ENCODE measurements at regions not wholly inside any gene's neighbourhood (a gene's known extent, or its start where the extent isn't known, plus 50 kb on each side); places are given as distances from the start of the nearest gene placed in this dataset.

- ChIA-PET CTCF (ENCODE audit: low intra/inter-chr PET ratio) (interaction anchor here (0.6 kb wide), 1 partner anchor 35 kb away, joined by 3 read pairs; no protein-coding TSS in a partner anchor), POLR2A (no interaction called here)
- in situ Hi-C loops (cut with MboI) (no loop called here), intact Hi-C loops (cut with micrococcal nuclease) (no loop called here)
- TF ChIP-seq SMARCE1 (IDR thresholded peaks at IDR 0.05) = no peak
- no peak for TF ChIP-seq ZNF644 (tag; IDR thresholded peaks at IDR 0.05; ENCODE audit: low read depth)
- TF ChIP-seq EGR1 (conservative IDR thresholded peaks at IDR 0.05) = no peak
- FAIRE-seq (no peak), ATAC-seq (no peak), DNase-seq (ENCODE audit: extremely low read depth in 1 of 4, low spot score in 3 of 4) (no peak)
- Histone ChIP-seq H3K4me1 (replicated peaks in 1 of 2; ENCODE audit: control insufficient read depth in 2 of 2, insufficient read depth in 2 of 2, low read length in 2 of 2) (no peaks in the 10 kb centered on the region), H3K4me2 (ENCODE audit: insufficient read depth, low read length) (no peak overlapping the region), H3K9me3 (replicated peaks; ENCODE audit: control insufficient read depth, insufficient read depth, low read depth, low read length) (no peaks in the 10 kb centered on the region), H4K20me1 (replicated peaks; ENCODE audit: control insufficient read depth, insufficient read depth, low read length) (no peaks in the 10 kb centered on the region), H2AFZ (ENCODE audit: low read depth, low read length) (no peak overlapping the region), H3K9ac (ENCODE audit: insufficient read depth in 1 of 2, low read depth in 2 of 2, low read length in 2 of 2) (no peak overlapping the region), H3K27me3 (ENCODE audit: control insufficient read depth in 2 of 2, insufficient read depth in 2 of 2, low read length in 2 of 2) (peaks cover 20 to 33% of the 10 kb centered on the region in 2 experiments; a peak in 4 of 5 replicates), H3K9me1 (ENCODE audit: control insufficient read depth, insufficient read depth, low read length) (no peaks in the 10 kb centered on the region), H3K27ac (ENCODE audit: extremely low read depth, low read depth, low read length) (no peak overlapping the region), H3K79me2 (ENCODE audit: control insufficient read depth, insufficient read depth, low read length) (no peaks in the 10 kb centered on the region), H3K4me3 (no peak overlapping the region), H3K36me3 (ENCODE audit: control insufficient read depth, insufficient read depth, low read length) (no peaks in the 10 kb centered on the region)
- WGBS (ENCODE audit: insufficient coverage, low coverage, missing lambda C conversion rate) = 15% methylated on average over 7 of the region's 7 CpGs
- BruUV-seq (replicated peaks) = no TSS peak
Measured at GRCh38 chr17:31698751-31699150, 160.3 kb downstream of the COPRS start.

GRCh38 chr17:31697838-31698237 lies 161.2 kb downstream of the COPRS start:
- H3K4me2 ChIP-seq (ENCODE audit: insufficient read depth, low read length) = no peak overlapping the region
- peaks cover 20 to 37% of the 10 kb centered on the region in 2 experiments; a peak in 4 of 5 replicates for H3K27me3 ChIP-seq (ENCODE audit: control insufficient read depth in 2 of 2, insufficient read depth in 2 of 2, low read length in 2 of 2)
- no peak for DNase-seq (ENCODE audit: extremely low read depth in 1 of 4, low spot score in 3 of 4)
- no peak for FAIRE-seq
- POLR2A ChIA-PET = no interaction called here
- CTCF ChIA-PET (ENCODE audit: low intra/inter-chr PET ratio) = no interaction called here
- no peaks in the 10 kb centered on the region for H3K79me2 ChIP-seq (ENCODE audit: control insufficient read depth, insufficient read depth, low read length)
- no peaks in the 10 kb centered on the region for H3K36me3 ChIP-seq (ENCODE audit: control insufficient read depth, insufficient read depth, low read length)
- no peak overlapping the region for H3K4me3 ChIP-seq
- 4% methylated on average over 9 of the region's 9 CpGs for WGBS (ENCODE audit: insufficient coverage, low coverage, missing lambda C conversion rate)
- H3K9me3 ChIP-seq (replicated peaks; ENCODE audit: control insufficient read depth, insufficient read depth, low read depth, low read length) = no peaks in the 10 kb centered on the region
- H2AFZ ChIP-seq (ENCODE audit: low read depth, low read length) = no peak overlapping the region
- TF ChIP-seq NFIX (CRISPR knock-in tag; IDR thresholded peaks at IDR 0.05; ENCODE audit: low read depth) (no peak), HMG20B (CRISPR knock-in tag; IDR thresholded peaks at IDR 0.05) (no peak), MBD1 (CRISPR knock-in tag; IDR thresholded peaks at IDR 0.05) (no peak), GTF2A2 (tag; IDR thresholded peaks at IDR 0.05) (no peak)
- H3K27ac ChIP-seq (ENCODE audit: extremely low read depth, low read depth, low read length) = no peak overlapping the region
- no peak for ATAC-seq
- no TSS peak for BruUV-seq (replicated peaks)
- no peaks in the 10 kb centered on the region for H4K20me1 ChIP-seq (replicated peaks; ENCODE audit: control insufficient read depth, insufficient read depth, low read length)
- intact Hi-C loops (cut with micrococcal nuclease) = no loop called here
- no peaks in the 10 kb centered on the region for H3K4me1 ChIP-seq (replicated peaks in 1 of 2; ENCODE audit: control insufficient read depth in 2 of 2, insufficient read depth in 2 of 2, low read length in 2 of 2)
- no peak overlapping the region for H3K9ac ChIP-seq (ENCODE audit: insufficient read depth in 1 of 2, low read depth in 2 of 2, low read length in 2 of 2)
- in situ Hi-C loops (cut with MboI) = no loop called here
- H3K9me1 ChIP-seq (ENCODE audit: control insufficient read depth, insufficient read depth, low read length) = no peaks in the 10 kb centered on the region
